SK-N-SH (cell line): ENCODE measurements at regions not wholly inside any gene's neighbourhood (a gene's known extent, or its start where the extent isn't known, plus 50 kb on each side); places are given as distances from the start of the nearest gene placed in this dataset.

Source experiments
- CTCF ChIA-PET: fragments of 300-600, 350-600 bp; formaldehyde crosslinking; extraction: SDS; loops from one replicate; lab custom pipeline; 2021; lab: Yijun Ruan, JAX
- POLR2A ChIA-PET: fragments of 350-600 bp; sonication (Branson Sonifier 250); formaldehyde crosslinking; extraction: SDS; loops from one replicate; lab custom pipeline; 2020; ENCODE audit warnings: antibody characterized with exemption, inconsistent platforms; lab: Yijun Ruan, JAX
- DNase-seq: peaks from one replicate; pipeline ENCODE4 v3.0.0; 2012
- H2AFZ ChIP-seq: fragments of 200-600 bp; sonication (generic); 2 replicates; pipeline ENCODE4 v1.8.1; 2016; ENCODE audit warnings: antibody characterized with exemption, mild to moderate bottlenecking, low read depth
- H3F3A ChIP-seq: fragments of 200-600 bp; sonication (generic); replicated peaks from 2 replicates; pipeline ENCODE3; 2016; ENCODE audit warnings: antibody characterized with exemption, mild to moderate bottlenecking; ENCODE audit not compliant: insufficient read depth
- H3K27ac ChIP-seq, 2 experiments: fragments of 200-500 bp in 1 of 2; fragments of 200-600 bp in 1 of 2; sonication (Bioruptor generic) in 1 of 2; sonication (generic), shearing (Covaris generic) in 1 of 2; 2 replicates each; pipeline versions ENCODE4 v1.5.1 to v1.6.1; 2014 to 2016; ENCODE audit warnings: low read depth in 2 of 2, inconsistent platforms in 1 of 2, low read length in 1 of 2, mild to moderate bottlenecking in 1 of 2, mixed read lengths in 1 of 2
- H3K27me3 ChIP-seq: fragments of 200-600 bp; sonication (generic), shearing (Covaris generic); 2 replicates; pipeline ENCODE4 v1.6.1; 2016; ENCODE audit warnings: mixed run types; ENCODE audit not compliant: insufficient read depth
- H3K36me3 ChIP-seq, 2 experiments: fragments of 200-500 bp in 1 of 2; fragments of 200-600 bp in 1 of 2; sonication (Bioruptor generic) in 1 of 2; sonication (generic) in 1 of 2; replicated peaks in 1 of 2; 2 replicates each; pipeline versions ENCODE3 to v1.5.1; 2014 to 2016; ENCODE audit warnings: low read length in 1 of 2, mild to moderate bottlenecking in 1 of 2; ENCODE audit not compliant: insufficient read depth in 2 of 2, control insufficient read depth in 1 of 2
- H3K4me1 ChIP-seq, 2 experiments: fragments of 200-500 bp in 1 of 2; fragments of 200-600 bp in 1 of 2; sonication (Bioruptor generic) in 1 of 2; sonication (generic), shearing (Covaris generic) in 1 of 2; 2 replicates each; pipeline versions ENCODE4 v1.5.1 to v1.6.1; 2014 to 2016; ENCODE audit warnings: low read depth in 1 of 2, low read length in 1 of 2, mixed run types in 1 of 2; ENCODE audit not compliant: insufficient read depth in 2 of 2, control insufficient read depth in 1 of 2
- H3K4me2 ChIP-seq: fragments of 200-600 bp; sonication (generic), shearing (Covaris generic); 2 replicates; pipeline ENCODE4 v1.6.1; 2017; ENCODE audit warnings: mixed run types
- H3K4me3 ChIP-seq, 2 experiments: fragments of 200-500 bp in 1 of 2; fragments of 200-600 bp in 1 of 2; sonication (Bioruptor generic) in 1 of 2; sonication (generic), shearing (Covaris generic) in 1 of 2; 2 replicates each; pipeline versions ENCODE4 v1.5.1 to v1.8.1; 2014 to 2016; ENCODE audit warnings: low read depth in 2 of 2, inconsistent platforms in 1 of 2, low read length in 1 of 2, mild to moderate bottlenecking in 1 of 2, mixed read lengths in 1 of 2, moderate library complexity in 1 of 2
- H3K79me2 ChIP-seq: fragments of 200-600 bp; sonication (generic); 2 replicates; pipeline ENCODE4 v1.8.1; 2017; ENCODE audit warnings: mild to moderate bottlenecking; ENCODE audit not compliant: insufficient read depth
- H3K9ac ChIP-seq: fragments of 200-600 bp; sonication (generic); 2 replicates; pipeline ENCODE4 v1.6.1; 2017; ENCODE audit warnings: mixed run types
- H3K9me2 ChIP-seq: fragments of 200-600 bp; sonication (generic); 2 replicates; pipeline ENCODE4 v1.6.1; 2017; ENCODE audit warnings: mixed run types
- H3K9me3 ChIP-seq: fragments of 200-600 bp; sonication (generic); 2 replicates; pipeline ENCODE4 v1.6.1; 2017; ENCODE audit warnings: mixed run types, mild to moderate bottlenecking, moderate library complexity
- H4K20me1 ChIP-seq: fragments of 200-600 bp; sonication (generic); 2 replicates; pipeline ENCODE4 v1.6.1; 2017; ENCODE audit warnings: mild to moderate bottlenecking, mixed run types; ENCODE audit not compliant: insufficient read depth
- CHD2 ChIP-seq: fragments of 150-350 bp; IDR thresholded peaks from 2 replicates; pipeline ENCODE4 v1.6.1; 2018; ENCODE audit warnings: low read length; ENCODE audit not compliant: partially characterized antibody
- ELF1 ChIP-seq: IDR thresholded peaks from 2 replicates; pipeline ENCODE4 v1.4.0; 2012
- FOSL2 ChIP-seq: IDR thresholded peaks from 2 replicates; pipeline ENCODE4 v1.4.0; 2012; ENCODE audit warnings: low read depth, mild to moderate bottlenecking, moderate library complexity, borderline replicate concordance
- FOXJ3 ChIP-seq: sonication (generic); formaldehyde crosslinking; IDR thresholded peaks from 2 replicates; pipeline ENCODE4 v1.5.1; 2020; ENCODE audit warnings: mild to moderate bottlenecking, missing genetic modification reagents
- GATA2 ChIP-seq: sonication (generic); formaldehyde crosslinking; IDR thresholded peaks from 2 replicates; pipeline ENCODE4 v1.5.0; 2020; ENCODE audit warnings: mild to moderate bottlenecking, missing genetic modification reagents
- NFIC ChIP-seq: IDR thresholded peaks from 2 replicates; pipeline ENCODE4 v1.4.0; 2012; ENCODE audit warnings: borderline replicate concordance
- NRF1 ChIP-seq: IDR thresholded peaks from 2 replicates; pipeline ENCODE4 v1.6.1; 2012; ENCODE audit warnings: low read depth, mild to moderate bottlenecking, low read length
- RCOR1 ChIP-seq: fragments of 150-350 bp; IDR thresholded peaks from 2 replicates; pipeline ENCODE4 v1.6.1; 2017; ENCODE audit warnings: antibody characterized with exemption, low read length
- RXRA ChIP-seq: IDR thresholded peaks from 2 replicates; pipeline ENCODE4 v1.4.0; 2012; ENCODE audit warnings: low read depth, mild to moderate bottlenecking, borderline replicate concordance
- TAF1 ChIP-seq: IDR thresholded peaks from 2 replicates; pipeline ENCODE4 v1.6.1; 2012; ENCODE audit warnings: low read depth, mild to moderate bottlenecking, low read length, moderate library complexity, borderline replicate concordance
- TCF12 ChIP-seq: IDR thresholded peaks from 2 replicates; pipeline ENCODE4 v1.4.0; 2012
- TEAD4 ChIP-seq: IDR thresholded peaks from 2 replicates; pipeline ENCODE4 v1.4.0; 2012; ENCODE audit warnings: mild to moderate bottlenecking, borderline replicate concordance; ENCODE audit not compliant: insufficient read depth
- YY1 ChIP-seq: IDR thresholded peaks from 2 replicates; pipeline ENCODE4 v1.4.0; 2012; ENCODE audit warnings: low read depth, mild to moderate bottlenecking
- WGBS: methylation state at CpG from one replicate; pipeline ENCODE4 v1.1.6; 2017; ENCODE audit warnings: low lambda C conversion rate; 5-methylcytosine and 5-hydroxymethylcytosine counted together
- TF ChIP-seq, protein P1 (sequence below): IDR thresholded peaks from 2 replicates; pipeline ENCODE4 v1.6.1; 2012; ENCODE audit warnings: mild to moderate bottlenecking, low read depth, low read length, moderate library complexity
- TF ChIP-seq, protein P2 (sequence below): fragments of 150-350 bp; IDR thresholded peaks from 2 replicates; pipeline ENCODE4 v1.6.1; 2017; ENCODE audit warnings: antibody characterized with exemption, low read length, low read depth, borderline replicate concordance
- TF ChIP-seq, protein P3 (sequence below): IDR thresholded peaks from 2 replicates; pipeline ENCODE4; 2012

DNA sequence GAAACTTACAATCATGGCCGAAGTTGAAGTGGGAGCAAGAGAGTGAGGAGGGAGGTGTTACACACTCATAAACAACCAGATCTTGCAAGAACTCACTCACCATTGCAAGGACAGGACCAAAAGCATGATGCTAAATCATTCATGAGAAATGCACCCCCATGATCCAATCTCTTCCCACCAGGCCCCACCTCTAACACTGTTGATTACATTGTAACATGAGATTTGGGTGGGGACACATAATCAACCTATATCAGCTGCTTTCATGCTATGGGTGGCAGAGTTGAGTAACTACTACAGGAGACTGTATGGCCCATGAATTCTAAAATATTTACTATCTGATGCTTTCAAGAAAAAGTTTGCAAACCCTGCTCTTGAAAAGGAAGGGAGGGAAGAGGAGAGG is 155.1 kb downstream of the DEFB131A start:
- DNase-seq = no peak
- no peak overlapping the region for H3K4me3 ChIP-seq
- H3K9me2 ChIP-seq = no peaks in the 10 kb centered on the region
- H3K27me3 ChIP-seq = no peaks in the 10 kb centered on the region
- no peaks in the 10 kb centered on the region for H3K4me1 ChIP-seq
- ChIA-PET CTCF (no interaction called here), POLR2A (no interaction called here)
- no peaks in the 10 kb centered on the region for H3K9me3 ChIP-seq
- no peaks in the 10 kb centered on the region for H3K36me3 ChIP-seq
- WGBS = 50% methylated on average over 1 of the region's 1 CpG
- no peaks in the 10 kb centered on the region for H3F3A ChIP-seq
- no peaks in the 10 kb centered on the region for H4K20me1 ChIP-seq
- H3K4me2 ChIP-seq = no peak overlapping the region
- no peaks in the 10 kb centered on the region for H3K79me2 ChIP-seq
- no peak for TF ChIP-seq TAF1
- no peak for TF ChIP-seq RCOR1
- TF ChIP-seq NRF1 = no peak
- TF ChIP-seq GATA2 = no peak
- no peak for TF ChIP-seq FOSL2
- TF ChIP-seq, protein P1, sequence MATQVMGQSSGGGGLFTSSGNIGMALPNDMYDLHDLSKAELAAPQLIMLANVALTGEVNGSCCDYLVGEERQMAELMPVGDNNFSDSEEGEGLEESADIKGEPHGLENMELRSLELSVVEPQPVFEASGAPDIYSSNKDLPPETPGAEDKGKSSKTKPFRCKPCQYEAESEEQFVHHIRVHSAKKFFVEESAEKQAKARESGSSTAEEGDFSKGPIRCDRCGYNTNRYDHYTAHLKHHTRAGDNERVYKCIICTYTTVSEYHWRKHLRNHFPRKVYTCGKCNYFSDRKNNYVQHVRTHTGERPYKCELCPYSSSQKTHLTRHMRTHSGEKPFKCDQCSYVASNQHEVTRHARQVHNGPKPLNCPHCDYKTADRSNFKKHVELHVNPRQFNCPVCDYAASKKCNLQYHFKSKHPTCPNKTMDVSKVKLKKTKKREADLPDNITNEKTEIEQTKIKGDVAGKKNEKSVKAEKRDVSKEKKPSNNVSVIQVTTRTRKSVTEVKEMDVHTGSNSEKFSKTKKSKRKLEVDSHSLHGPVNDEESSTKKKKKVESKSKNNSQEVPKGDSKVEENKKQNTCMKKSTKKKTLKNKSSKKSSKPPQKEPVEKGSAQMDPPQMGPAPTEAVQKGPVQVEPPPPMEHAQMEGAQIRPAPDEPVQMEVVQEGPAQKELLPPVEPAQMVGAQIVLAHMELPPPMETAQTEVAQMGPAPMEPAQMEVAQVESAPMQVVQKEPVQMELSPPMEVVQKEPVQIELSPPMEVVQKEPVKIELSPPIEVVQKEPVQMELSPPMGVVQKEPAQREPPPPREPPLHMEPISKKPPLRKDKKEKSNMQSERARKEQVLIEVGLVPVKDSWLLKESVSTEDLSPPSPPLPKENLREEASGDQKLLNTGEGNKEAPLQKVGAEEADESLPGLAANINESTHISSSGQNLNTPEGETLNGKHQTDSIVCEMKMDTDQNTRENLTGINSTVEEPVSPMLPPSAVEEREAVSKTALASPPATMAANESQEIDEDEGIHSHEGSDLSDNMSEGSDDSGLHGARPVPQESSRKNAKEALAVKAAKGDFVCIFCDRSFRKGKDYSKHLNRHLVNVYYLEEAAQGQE = no peak
- TF ChIP-seq ELF1 = no peak
- no peak for TF ChIP-seq YY1
- TF ChIP-seq FOXJ3 (CRISPR knock-in tag) = no peak
- TF ChIP-seq CHD2 = no peak
- TF ChIP-seq, protein P2, sequence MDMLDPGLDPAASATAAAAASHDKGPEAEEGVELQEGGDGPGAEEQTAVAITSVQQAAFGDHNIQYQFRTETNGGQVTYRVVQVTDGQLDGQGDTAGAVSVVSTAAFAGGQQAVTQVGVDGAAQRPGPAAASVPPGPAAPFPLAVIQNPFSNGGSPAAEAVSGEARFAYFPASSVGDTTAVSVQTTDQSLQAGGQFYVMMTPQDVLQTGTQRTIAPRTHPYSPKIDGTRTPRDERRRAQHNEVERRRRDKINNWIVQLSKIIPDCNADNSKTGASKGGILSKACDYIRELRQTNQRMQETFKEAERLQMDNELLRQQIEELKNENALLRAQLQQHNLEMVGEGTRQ = no peak
- TF ChIP-seq TEAD4 = no peak
- no peak for TF ChIP-seq NFIC
- no peak for TF ChIP-seq TCF12
- TF ChIP-seq, protein P3, sequence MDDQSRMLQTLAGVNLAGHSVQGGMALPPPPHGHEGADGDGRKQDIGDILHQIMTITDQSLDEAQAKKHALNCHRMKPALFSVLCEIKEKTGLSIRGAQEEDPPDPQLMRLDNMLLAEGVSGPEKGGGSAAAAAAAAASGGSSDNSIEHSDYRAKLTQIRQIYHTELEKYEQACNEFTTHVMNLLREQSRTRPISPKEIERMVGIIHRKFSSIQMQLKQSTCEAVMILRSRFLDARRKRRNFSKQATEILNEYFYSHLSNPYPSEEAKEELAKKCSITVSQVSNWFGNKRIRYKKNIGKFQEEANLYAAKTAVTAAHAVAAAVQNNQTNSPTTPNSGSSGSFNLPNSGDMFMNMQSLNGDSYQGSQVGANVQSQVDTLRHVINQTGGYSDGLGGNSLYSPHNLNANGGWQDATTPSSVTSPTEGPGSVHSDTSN = no peak
- TF ChIP-seq RXRA = no peak
- TF ChIP-seq, all 33 proteins: peak for 0
- no peak overlapping the region for H3K27ac ChIP-seq
- H2AFZ ChIP-seq = no peak overlapping the region
- no peak overlapping the region for H3K9ac ChIP-seq
